OCI-LY3 (cell line): ENCODE measurements at regions not wholly inside any gene's neighbourhood (a gene's known extent, or its start where the extent isn't known, plus 50 kb on each side); places are given as distances from the start of the nearest gene placed in this dataset.

Source experiments
- CTCF ChIP-seq: fragments of 200-600, 300-600 bp; sonication (generic); IDR thresholded peaks from 2 replicates; pipeline ENCODE4 v1.5.1; 2014; ENCODE audit warnings: antibody characterized with exemption, low read length, low read depth
- EZH2phosphoT487 ChIP-seq: fragments of 200-600 bp; shearing (Covaris generic); IDR thresholded peaks from 2 replicates; pipeline ENCODE4 v1.6.1; 2018; ENCODE audit warnings: antibody characterized with exemption, mixed run types, low read depth

- TF ChIP-seq CTCF (no peak), EZH2phosphoT487 (no peak)
Measured at GRCh38 chr13:44052780-44053184, 173.1 kb downstream of the LACC1 start.
